Subcutaneous abdominal adipose tissue (tissue), 5 donors: ENCODE measurements at regions not wholly inside any gene's neighbourhood (a gene's known extent, or its start where the extent isn't known, plus 50 kb on each side); places are given as distances from the start of the nearest gene placed in this dataset.
"Not testable (repeated sequence)": the region's sequence is repeated elsewhere in the genome, so short reads cannot be mapped to it uniquely, and the experiment has no call there.

Source experiments
- H3K27ac ChIP-seq: one replicate; pipeline ENCODE4 v1.7.0; 2013; ENCODE audit warnings: low read depth, mild to moderate bottlenecking, inconsistent platforms, low read length, moderate library complexity
- H3K27me3 ChIP-seq, 5 donors: one replicate each; pipeline ENCODE4 v1.7.0; 2013; ENCODE audit warnings: low read length in 5 of 5, inconsistent platforms in 1 of 5; ENCODE audit not compliant: control insufficient read depth in 5 of 5, insufficient read depth in 4 of 5
- H3K36me3 ChIP-seq, 5 donors: one replicate each; pipeline ENCODE4 v1.7.0; 2013; ENCODE audit warnings: low read length in 5 of 5; ENCODE audit not compliant: control insufficient read depth in 5 of 5, insufficient read depth in 5 of 5
- H3K4me1 ChIP-seq, 5 donors: one replicate each; pipeline ENCODE4 v1.7.0; 2013; ENCODE audit warnings: low read length in 5 of 5, mild to moderate bottlenecking in 3 of 5, moderate library complexity in 1 of 5; ENCODE audit not compliant: control insufficient read depth in 5 of 5, insufficient read depth in 5 of 5
- H3K4me3 ChIP-seq, 5 donors: one replicate each; pipeline ENCODE4 v1.7.0; 2013; ENCODE audit warnings: low read length in 5 of 5, low read depth in 1 of 5
- H3K9ac ChIP-seq, 5 donors: one replicate each; pipeline ENCODE4 v1.7.0; 2013; ENCODE audit warnings: low read length in 5 of 5, mild to moderate bottlenecking in 4 of 5, moderate library complexity in 3 of 5
- H3K9me3 ChIP-seq, 5 donors: one replicate each; pipeline ENCODE4 v1.7.0; 2013; ENCODE audit warnings: low read length in 5 of 5; ENCODE audit not compliant: control insufficient read depth in 5 of 5
- donor health status: healthy.
- donor health status: healthy.
- donor health status: healthy.
- donor health status: healthy.
- donor health status: healthy.

DNA sequence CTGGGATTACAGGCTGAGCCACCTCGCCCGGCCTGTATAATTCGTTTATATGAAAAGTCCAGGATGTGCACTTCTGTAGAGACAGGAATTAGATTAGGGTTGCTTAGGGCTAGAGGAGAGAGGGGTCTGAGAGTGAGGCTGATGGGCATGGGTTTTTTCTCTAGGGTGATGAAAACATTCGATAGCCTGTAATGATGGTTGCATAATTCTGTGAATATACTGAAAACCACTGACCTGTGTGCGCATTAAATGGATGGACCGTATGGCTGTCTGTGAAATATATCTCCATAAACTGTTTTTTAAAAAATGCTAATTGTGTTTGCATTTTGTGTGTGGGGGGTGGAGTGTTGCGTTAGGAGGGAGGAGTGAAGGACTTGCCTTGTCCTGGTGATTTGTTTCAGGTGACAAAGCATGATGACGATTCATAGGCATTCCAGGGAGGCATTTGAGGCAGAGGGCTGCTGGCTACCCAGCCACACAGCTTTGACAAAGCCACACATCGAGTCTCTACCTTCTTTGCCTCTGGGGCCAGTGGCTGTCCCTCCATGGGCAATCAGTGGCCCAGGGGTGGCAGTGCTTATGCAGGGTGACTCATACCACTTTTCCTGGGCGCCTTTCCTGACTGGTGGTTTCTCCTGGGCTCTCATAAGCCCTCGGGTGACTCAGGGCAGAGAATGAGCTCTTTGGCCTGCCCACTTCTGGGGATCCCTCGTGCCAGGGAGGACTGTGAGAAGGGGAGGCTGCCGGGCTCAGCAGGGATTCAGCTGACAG, 148.5 kb upstream of the WSCD1 start:
- peaks cover 0 to 2% (median 0%) of the 10 kb centered on the region in 5 donors for H3K27me3 ChIP-seq
- H3K36me3 ChIP-seq, result no peaks in the 10 kb centered on the region
- no peak overlapping the region for H3K9ac ChIP-seq
- peaks cover 0 to under 1% (median 0%) of the 10 kb centered on the region in 5 donors for H3K9me3 ChIP-seq
- H3K4me3 ChIP-seq, result no peak overlapping the region
- no peak overlapping the region for H3K27ac ChIP-seq
- no peaks in the 10 kb centered on the region for H3K4me1 ChIP-seq

DNA sequence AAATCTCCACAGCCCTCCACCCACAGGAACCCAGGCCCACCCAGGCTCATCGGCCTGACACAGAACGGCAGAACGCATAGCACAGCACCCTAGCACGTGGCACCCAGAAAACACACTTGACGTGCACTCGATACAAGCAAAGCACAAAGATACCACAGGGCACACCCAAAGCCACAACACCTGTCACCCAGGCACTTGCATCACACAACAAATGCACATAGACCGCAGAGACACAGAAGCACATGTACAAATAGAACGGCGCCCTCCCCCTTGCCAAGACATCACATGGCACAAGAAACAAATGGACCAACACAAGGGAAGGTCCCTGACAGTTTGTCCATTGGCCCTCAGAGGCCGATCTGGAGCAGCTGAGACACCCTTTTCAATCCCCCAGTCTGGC, 147.7 kb upstream of the WSCD1 start:
- no peaks in the 10 kb centered on the region for H3K4me1 ChIP-seq
- H3K9me3 ChIP-seq, result no peaks in the 10 kb centered on the region
- no peak overlapping the region for H3K4me3 ChIP-seq
- H3K27ac ChIP-seq, result no peak overlapping the region
- no peak overlapping the region for H3K9ac ChIP-seq
- no peaks in the 10 kb centered on the region for H3K36me3 ChIP-seq
- H3K27me3 ChIP-seq, result peaks cover 0 to 2% (median 0%) of the 10 kb centered on the region in 5 donors

DNA sequence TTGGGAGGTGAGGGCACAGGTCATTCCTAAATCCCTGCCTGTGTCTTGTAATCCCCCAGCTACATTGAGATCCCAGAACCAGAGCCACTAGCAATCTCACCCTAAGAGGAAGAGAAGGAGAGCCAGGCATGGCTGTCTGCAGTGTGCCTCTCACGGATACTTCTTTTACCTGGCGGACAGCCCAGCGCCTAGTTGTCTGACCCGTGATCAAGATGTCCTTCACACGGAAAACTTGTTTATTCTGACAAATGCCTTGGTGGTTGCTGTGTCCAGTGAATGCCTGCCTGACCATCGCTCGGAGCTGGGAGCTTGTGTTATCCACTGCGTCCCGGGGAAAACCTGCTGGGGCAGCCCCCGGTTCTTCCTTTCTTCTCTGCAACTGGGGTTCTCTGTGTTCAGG, 140.5 kb upstream of the WSCD1 start:
- Histone ChIP-seq H3K9me3 (peaks cover 0 to 6% (median 0%) of the 10 kb centered on the region in 5 donors), H3K27ac (no peak overlapping the region), H3K9ac (no peak overlapping the region), H3K4me3 (no peak overlapping the region), H3K36me3 (no peaks in the 10 kb centered on the region), H3K27me3 (peaks cover 0 to 8% (median 0%) of the 10 kb centered on the region in 5 donors), H3K4me1 (no peaks in the 10 kb centered on the region)

DNA sequence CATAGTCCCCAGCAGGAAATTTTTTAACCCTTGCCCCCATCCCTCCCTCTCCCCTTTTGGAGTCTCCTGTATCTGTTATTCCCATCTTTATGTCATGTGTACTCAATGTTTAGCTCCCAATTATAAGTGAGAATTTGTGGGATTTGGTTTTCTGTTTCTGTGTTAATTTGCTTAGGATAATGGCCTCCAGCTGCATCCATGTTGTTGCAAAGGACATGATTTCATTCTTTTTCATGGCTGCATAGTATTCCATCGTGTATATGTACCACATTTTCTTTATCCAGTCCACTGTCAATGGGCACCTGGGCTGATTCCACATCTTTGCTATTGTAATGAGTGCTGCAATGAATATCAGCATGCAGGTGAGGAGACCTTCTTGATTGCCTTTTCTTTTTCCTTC, 139.6 kb upstream of the WSCD1 start:
- not testable (repeated sequence) for H3K27me3 ChIP-seq, H3K36me3 ChIP-seq, H3K4me1 ChIP-seq, H3K9me3 ChIP-seq, H3K4me3 ChIP-seq, H3K27ac ChIP-seq, H3K9ac ChIP-seq

DNA sequence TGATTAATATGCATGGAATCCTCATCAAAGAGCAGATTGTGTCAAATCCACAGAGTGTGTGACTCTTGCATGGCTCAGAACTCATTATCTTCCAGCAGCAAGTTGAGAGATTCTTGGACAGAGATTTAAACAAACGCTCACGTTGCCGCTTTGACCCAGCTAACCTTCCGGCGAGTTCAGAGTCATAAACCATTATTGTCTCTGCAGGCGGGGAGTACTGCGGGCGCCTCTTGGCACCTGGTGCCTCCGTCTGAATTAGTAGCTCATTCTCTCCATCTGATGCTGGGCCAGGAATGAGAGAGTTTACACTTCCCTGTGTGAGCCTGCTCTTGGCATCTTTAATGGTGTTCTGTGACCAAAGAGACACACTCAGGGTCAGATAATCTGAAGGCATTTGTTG, 138.6 kb upstream of the WSCD1 start:
- Histone ChIP-seq H3K27ac (no peak overlapping the region), H3K4me1 (no peaks in the 10 kb centered on the region), H3K36me3 (no peaks in the 10 kb centered on the region), H3K4me3 (no peak overlapping the region), H3K27me3 (peaks cover 0 to 10% (median 2%) of the 10 kb centered on the region in 5 donors), H3K9me3 (peaks cover 0 to 17% (median 10%) of the 10 kb centered on the region in 5 donors), H3K9ac (no peak overlapping the region)

DNA sequence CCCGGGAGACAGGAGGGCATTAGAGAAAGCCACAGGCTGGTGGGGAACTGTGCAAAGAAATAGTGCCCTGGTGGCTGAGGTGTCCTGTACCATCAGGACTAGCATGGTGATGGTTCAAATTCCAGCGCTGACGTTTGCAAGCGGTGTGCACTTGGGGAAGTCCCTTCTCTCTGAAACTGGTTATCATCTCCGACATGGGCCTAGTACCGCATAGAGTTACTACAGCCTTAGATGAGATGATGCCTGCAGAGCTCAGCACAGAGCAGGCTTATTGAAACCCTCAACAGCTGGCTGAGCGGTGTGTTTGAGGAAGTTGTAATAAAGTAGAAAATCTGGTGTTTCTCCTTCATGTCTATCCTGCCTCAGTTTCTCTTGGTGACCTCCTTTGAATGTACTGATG, 136.7 kb upstream of the WSCD1 start:
- Histone ChIP-seq H3K27ac (no peak overlapping the region), H3K4me3 (no peak overlapping the region), H3K27me3 (peaks cover 0 to 11% (median 2%) of the 10 kb centered on the region in 5 donors), H3K4me1 (no peaks in the 10 kb centered on the region), H3K36me3 (no peaks in the 10 kb centered on the region), H3K9ac (no peak overlapping the region), H3K9me3 (peaks cover 0 to 18% (median 10%) of the 10 kb centered on the region in 5 donors)

DNA sequence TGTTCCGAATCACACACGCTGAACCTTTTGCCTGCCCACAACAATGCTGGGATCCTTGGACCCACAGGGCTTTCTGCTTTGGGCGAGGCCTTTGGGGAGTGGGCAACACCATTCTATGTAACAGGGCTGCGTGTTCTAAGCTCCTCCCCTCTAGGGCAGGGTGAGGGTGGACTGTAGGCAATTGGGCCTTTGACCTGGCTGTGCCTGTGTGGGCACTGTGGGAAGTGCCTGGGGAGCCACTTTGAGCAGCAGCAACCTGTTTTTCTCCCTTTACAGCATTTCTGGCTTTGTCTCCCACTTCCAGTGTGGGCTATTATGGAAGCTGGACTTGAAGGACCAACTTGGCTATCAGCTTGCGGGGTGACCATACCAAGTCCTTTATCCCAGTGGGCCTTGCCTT, 128.9 kb upstream of the WSCD1 start:
- peaks cover 0 to 5% (median 3%) of the 10 kb centered on the region in 5 donors for H3K9me3 ChIP-seq
- no peak overlapping the region for H3K4me3 ChIP-seq
- no peak overlapping the region for H3K9ac ChIP-seq
- H3K27ac ChIP-seq, result no peak overlapping the region
- H3K4me1 ChIP-seq, result no peaks in the 10 kb centered on the region
- H3K36me3 ChIP-seq, result no peaks in the 10 kb centered on the region
- peaks cover 3 to 16% (median 14%) of the 10 kb centered on the region in 5 donors for H3K27me3 ChIP-seq

DNA sequence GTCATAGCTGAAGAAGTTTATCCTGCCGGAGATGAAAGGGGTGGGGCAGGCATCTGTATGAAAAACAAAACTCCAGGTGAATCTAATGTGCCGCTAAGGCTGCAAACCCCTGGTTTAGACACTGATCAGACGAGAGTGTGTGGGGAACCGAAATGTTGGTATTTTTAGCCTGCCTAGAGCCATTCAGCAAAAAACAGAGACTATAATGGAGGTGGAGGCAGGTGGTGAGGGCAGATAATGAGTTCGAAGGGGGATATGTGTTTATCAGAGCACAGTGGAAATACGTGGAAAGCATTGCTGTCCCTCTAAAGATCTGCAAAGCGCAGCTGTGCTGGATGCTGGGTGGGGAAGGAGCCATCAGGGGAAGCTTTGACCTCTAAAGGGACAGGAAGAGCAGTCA, 127.5 kb upstream of the WSCD1 start:
- H3K9ac ChIP-seq, result no peak overlapping the region
- H3K27me3 ChIP-seq, result peaks cover 3 to 16% (median 13%) of the 10 kb centered on the region in 5 donors
- no peaks in the 10 kb centered on the region for H3K36me3 ChIP-seq
- H3K4me1 ChIP-seq, result no peaks in the 10 kb centered on the region
- H3K9me3 ChIP-seq, result peaks cover 0 to 3% (median 0%) of the 10 kb centered on the region in 5 donors
- no peak overlapping the region for H3K27ac ChIP-seq
- H3K4me3 ChIP-seq, result no peak overlapping the region

DNA sequence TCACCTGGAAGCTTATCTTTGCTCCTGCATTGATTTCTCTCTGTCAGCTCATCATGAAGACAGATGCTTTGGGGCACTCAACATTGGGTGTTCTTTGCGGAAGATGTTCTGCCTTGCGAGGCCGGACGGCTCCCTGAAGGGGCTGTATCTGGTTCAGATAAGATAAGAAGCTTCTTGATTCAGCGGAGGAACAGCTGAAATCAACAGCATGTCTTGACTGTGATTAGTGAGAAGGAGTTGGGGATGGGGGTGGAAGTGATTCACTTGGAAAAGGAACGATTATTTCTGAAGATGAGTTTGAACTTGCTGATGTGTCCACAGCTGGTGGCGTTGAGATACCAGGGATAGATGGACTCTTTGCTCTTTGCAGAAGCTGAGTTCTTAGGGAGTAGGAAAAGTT, 126.9 kb upstream of the WSCD1 start:
- Histone ChIP-seq H3K27ac (no peak overlapping the region), H3K27me3 (peaks cover 3 to 16% (median 13%) of the 10 kb centered on the region in 5 donors), H3K4me3 (no peak overlapping the region), H3K9ac (no peak overlapping the region), H3K4me1 (no peaks in the 10 kb centered on the region), H3K36me3 (no peaks in the 10 kb centered on the region), H3K9me3 (peaks cover 0 to 3% (median 0%) of the 10 kb centered on the region in 5 donors)

DNA sequence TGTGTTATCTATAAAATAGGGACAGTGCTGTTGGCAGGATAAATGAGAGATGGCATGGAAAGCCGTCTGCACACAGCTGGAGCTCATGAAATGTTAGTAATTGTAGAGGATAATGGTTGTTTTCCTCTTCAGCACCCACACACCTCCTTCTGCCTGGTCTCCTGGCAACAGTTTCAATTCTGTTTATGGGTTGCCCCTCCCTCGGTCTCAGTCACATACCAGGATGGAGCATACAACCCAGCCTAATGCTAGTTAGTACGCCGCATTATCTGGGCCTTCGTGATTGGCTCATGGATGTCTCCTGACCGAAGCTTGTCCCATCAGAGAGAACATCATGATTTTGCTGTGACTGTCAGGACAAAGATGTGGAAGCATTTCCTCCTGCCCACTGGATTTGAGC, 126.2 kb upstream of the WSCD1 start:
- peaks cover 0 to 7% (median 3%) of the 10 kb centered on the region in 5 donors for H3K9me3 ChIP-seq
- H3K27ac ChIP-seq, result no peak overlapping the region
- H3K9ac ChIP-seq, result no peak overlapping the region
- no peaks in the 10 kb centered on the region for H3K36me3 ChIP-seq
- no peaks in the 10 kb centered on the region for H3K4me1 ChIP-seq
- H3K4me3 ChIP-seq, result no peak overlapping the region
- H3K27me3 ChIP-seq, result peaks cover 3 to 16% (median 13%) of the 10 kb centered on the region in 5 donors
